GM21515 (cell line): ENCODE measurements at regions not wholly inside any gene's neighbourhood (a gene's known extent, or its start where the extent isn't known, plus 50 kb on each side); places are given as distances from the start of the nearest gene placed in this dataset.

Experiments
- ATAC-seq: cut with Tn5 transposase; IDR thresholded peaks from one replicate; pipeline ENCODE4 v1.9.1; 2021; ENCODE audit not compliant: unreplicated experiment

- ATAC-seq = no peak
Observed at GRCh38 chr4:130563889-130564418, 1468.0 kb downstream of the C4orf33 start.

- no peak for ATAC-seq
Observed at GRCh38 chr4:130568746-130569145, 1472.8 kb downstream of the C4orf33 start.

DNA sequence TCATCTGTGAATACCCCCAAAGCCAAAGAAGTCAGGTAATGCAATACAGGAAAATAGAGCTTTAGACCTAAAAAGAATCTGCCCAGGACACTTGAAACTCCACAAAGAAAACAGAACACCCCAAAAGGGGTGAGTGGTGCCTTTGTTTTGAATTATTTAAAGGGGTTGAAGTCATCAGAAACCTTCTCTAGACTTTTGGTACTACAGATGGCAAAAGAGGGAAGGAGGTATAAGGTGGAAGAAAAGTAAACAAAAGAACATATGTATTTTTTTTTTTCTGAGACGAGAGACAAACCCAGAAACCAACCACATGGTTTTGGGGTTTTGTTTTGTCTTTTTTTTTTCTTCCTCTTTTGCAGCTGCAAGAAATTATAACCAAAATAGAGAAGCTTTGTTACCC lies 1477.8 kb downstream of the C4orf33 start:
- ATAC-seq = no peak

GRCh38 chr4:130574215-130574614 lies 1478.3 kb downstream of the C4orf33 start:
- ATAC-seq = no peak

GRCh38 chr4:130576218-130576617 lies 1480.3 kb downstream of the C4orf33 start:
- ATAC-seq = no peak

- ATAC-seq = no peak
Observed at GRCh38 chr4:130591091-130591490, 1495.1 kb downstream of the C4orf33 start.

DNA sequence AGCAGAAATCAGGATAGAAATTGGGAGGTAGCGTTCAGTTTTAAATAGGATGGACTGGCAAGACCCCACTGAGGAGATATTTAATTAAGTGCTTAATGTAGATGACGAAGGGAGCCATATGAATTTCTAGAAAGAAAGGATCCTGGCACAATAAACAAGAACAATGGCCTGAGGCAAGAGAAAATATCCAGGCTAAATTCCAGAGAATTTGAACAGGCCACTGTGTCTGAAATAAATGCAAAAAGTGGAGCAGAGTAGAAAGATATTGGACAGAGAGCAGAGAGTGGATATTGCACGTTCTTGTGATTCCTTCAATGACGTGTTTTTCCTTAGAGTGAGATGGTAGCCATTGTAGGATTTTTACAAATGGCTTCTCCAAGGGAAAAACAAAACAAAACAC lies 1504.8 kb downstream of the C4orf33 start:
- no peak for ATAC-seq

DNA sequence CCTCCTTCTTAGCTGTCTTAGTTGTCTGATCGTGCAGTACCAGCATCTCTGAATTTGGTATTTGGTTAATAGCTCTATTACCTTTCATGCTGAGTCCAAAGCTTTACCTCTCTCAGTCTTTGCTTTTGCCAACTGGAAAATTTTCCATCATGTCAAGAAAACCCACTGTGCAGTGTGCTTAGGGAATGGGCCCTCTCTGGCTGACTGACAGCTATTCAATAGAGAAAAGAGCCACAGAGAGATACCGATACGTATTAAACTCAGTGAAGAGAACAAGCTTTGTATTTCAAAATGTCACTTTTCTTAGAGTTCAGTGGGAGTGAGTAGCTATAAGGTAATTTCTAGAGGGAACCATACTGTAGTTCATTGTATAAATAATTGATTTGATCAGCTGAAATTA lies 1507.1 kb downstream of the C4orf33 start:
- ATAC-seq = no peak

DNA sequence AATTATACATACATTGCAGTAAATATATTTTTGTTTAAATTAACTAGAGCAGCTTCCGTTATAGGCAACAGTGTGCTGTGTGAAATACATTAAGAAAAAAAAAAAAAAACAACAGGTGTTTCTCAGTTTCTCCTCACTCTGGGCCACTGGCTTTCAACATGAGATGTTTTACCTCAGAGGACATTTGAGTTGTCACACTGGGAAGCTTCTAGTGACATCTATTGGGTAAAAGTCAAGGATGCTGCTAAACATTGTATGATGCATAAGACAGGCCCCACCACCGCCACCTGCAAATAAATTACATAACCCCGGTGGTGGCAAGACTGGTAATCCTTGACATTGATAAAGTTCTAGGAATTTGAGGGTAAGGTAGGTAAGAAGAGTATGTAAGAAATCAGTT lies 1512.2 kb downstream of the C4orf33 start:
- ATAC-seq = no peak

- ATAC-seq = no peak
Observed at GRCh38 chr4:130628531-130628930, 1532.6 kb downstream of the C4orf33 start.

- no peak for ATAC-seq
Observed at GRCh38 chr4:130632731-130633604, 1537.0 kb downstream of the C4orf33 start.

- no peak for ATAC-seq
Observed at GRCh38 chr4:130636486-130636885, 1540.5 kb downstream of the C4orf33 start.

GRCh38 chr4:130640592-130640991 lies 1544.6 kb downstream of the C4orf33 start:
- no peak for ATAC-seq

DNA sequence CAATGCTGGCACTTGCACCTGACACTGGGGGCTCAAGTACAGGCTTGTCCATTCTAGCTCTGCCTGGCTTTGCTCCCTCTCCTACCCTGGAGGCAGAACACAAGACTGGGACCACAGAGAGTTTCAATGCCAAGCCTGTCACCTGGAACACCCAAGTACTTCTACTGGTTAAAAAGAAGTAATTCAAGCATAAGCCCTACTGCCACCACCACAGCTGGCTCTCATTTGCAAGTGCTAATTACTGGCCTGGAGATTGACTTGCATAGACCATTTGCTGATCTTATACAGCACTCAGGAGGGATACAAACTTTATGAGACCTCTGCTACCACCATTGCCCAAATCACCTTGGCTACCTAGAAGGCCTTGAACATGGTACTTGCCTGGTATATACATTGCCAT lies 1550.9 kb downstream of the C4orf33 start:
- no peak for ATAC-seq

DNA sequence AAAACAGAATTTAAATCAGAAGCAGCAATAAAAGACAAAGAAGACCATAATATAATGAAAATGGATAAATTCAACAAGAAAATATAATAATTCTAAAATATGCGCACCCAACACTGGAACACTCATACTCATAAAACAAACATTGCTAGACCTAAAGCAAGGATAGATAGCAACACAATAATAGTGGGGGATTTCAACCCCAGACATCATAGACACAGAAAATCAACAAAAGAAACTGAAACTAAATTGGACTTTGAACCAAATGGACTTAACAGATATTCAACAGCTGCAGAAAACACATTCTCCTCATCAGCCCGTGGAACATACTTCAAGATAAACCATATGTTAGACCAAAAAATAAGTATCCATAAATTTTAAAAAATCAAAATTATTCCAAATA lies 1552.6 kb downstream of the C4orf33 start:
- no peak for ATAC-seq

GRCh38 chr4:130653842-130654241 lies 1557.9 kb downstream of the C4orf33 start:
- no peak for ATAC-seq

DNA sequence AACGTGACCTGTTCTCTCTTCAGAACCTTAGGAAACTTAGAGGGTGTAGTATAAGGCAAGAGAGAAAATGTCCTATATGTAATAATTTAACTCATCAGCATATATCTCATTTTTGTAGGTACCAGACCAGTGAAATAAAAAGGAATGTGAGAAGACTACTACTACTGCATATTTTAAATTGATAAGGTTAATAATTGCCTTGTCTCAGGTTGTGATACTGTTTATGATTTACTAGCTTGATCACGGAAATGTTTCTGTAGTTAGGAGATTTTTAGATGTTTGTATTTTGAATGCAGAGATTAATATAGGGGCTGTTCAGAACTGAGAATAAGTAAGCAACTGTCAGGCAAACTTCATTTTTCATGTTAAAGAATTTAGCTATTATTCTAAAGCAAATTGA lies 1563.4 kb downstream of the C4orf33 start:
- no peak for ATAC-seq

DNA sequence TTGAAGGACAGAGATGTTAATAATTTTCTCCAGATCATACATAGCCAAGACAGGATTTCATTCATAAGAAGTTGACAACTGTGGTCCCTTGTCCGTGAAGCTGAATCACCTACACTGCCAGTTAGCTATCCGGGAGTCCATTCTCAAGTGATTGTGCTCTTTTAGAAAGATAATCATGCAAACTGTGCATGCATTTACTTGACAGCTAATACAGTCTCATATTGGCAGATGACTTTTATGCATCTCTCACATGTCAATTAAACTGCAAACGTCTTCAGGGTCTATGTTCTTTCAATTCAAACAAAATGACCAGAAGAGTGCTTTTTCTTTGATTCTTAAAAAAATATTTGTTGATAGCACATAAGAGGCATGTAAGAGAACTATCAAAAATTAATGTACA lies 1572.9 kb downstream of the C4orf33 start:
- no peak for ATAC-seq

DNA sequence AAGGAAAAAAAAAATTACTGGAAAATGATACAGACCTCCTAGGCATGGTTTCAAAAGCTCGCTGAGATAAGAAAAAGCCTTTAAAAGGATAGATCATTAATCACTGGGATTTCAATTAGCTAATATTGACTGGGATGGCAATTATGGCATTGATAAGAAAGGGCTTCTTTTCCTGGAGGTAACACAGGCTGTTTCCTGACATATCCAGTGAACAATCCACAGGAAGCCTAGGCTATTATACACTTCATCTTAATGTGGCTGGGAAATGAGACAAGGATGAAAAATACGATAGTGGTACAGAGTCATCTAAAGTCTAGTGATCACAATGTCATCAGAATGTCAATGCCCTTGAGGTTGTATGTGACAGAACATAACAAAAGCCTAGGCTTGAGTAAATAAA lies 1579.3 kb downstream of the C4orf33 start:
- no peak for ATAC-seq

DNA sequence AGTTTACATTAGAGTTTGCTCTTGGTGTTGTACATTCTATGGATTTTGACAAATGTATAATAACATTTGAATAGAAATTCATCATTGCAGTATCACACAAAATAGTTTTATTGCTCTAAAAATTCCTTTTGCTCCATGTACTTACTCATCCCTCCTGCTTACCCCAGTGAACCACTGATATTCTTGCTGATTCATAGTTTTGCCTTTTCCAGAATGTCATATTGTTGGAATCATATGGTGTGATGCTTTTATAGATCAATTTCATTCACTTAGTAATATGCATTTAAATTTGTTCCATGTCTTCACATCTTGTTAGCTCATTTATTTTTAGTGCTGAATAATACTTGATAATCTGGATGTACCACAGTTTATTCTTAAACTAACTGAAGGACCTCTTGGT lies 1593.2 kb downstream of the C4orf33 start:
- no peak for ATAC-seq

DNA sequence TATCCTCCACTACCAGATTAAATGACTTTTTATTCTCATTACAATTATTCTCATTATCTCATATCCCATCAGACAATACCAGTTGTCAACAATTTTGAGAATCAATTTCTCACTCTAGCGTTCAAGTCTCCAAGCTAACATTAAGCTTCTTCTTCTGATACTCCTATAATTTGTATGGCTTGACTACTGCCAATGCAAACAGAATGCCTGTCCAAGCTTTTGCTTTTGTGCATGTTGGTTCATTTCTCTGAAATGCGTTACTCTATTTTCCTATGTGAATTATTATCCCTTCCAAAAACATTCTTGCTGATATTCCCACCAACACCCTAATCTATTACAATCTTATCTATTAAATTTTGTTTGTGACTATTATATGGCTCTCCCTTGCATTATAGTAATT lies 1602.3 kb downstream of the C4orf33 start:
- ATAC-seq = no peak

GRCh38 chr4:130699004-130699403 lies 1603.1 kb downstream of the C4orf33 start:
- ATAC-seq = no peak
